ENCODE measurements at regions not wholly inside any gene's neighbourhood (a gene's known extent, or its start where the extent isn't known, plus 50 kb on each side); places are given as distances from the start of the nearest gene placed in this dataset.

DNA sequence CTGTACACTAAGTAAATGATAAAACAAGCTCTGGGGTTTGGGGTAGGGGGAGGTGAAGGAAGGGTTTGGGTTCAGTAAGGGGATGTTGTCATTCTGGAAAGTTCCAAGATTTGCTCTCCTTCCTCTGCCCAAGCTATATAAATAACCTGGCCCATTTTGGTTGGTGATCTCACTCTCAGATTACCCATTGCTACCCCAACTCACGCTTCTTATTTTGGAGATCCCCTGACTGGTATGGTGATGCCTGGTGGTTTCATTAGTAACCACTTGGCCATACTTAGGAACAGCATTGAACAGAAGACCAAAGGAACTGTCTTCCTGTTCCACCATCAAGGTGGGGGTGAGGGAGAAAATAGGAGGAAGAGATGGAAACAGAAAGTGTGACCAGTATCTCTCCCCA is 259.6 kb upstream of the TBX3 start:
- no peak for DNase-seq (ENCODE audit: low spot score)

DNA sequence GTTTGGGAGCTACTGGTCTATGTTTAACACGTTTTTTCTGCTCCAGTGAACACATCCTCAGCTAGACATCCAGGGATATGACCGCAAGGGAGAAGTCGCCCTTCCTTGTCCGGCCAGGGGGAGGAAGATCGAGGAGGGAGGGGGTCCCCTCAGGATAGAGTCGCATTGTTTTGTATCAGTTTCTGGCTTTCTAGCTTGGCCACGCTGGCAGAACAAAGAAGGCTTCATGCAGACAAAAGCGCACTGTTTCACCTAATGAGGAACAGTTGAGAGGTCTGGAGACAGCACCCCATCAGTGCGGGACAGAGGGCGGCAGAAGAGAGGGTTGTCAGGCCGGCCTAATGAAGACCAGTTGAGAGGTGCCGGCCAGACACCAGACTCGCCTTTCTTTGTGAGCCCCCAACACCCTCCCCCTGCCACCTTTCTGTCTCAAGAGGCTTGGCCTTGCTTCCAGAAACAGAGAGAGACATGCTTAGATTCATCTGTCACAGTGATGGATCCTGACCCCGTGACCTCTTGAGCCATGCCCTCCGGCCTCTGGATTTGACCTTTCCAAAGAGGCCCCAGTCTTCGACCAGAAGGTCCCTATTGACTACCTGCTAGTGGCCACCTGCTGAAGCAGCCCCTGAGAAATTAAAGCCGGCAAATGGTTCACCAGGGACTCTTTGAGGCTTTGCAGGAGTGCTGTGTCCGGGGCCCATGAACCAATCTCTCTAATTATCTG is 254.7 kb upstream of the TBX3 start:
- DNase-seq (ENCODE audit: low spot score): no peak
- in situ Hi-C loops (cut with MboI; ENCODE audit: low pct_unique_long_range_greater_than_20kb, low sequenced_read_pairs, unreplicated experiment): no loop called here
- TF ChIP-seq, protein P1, sequence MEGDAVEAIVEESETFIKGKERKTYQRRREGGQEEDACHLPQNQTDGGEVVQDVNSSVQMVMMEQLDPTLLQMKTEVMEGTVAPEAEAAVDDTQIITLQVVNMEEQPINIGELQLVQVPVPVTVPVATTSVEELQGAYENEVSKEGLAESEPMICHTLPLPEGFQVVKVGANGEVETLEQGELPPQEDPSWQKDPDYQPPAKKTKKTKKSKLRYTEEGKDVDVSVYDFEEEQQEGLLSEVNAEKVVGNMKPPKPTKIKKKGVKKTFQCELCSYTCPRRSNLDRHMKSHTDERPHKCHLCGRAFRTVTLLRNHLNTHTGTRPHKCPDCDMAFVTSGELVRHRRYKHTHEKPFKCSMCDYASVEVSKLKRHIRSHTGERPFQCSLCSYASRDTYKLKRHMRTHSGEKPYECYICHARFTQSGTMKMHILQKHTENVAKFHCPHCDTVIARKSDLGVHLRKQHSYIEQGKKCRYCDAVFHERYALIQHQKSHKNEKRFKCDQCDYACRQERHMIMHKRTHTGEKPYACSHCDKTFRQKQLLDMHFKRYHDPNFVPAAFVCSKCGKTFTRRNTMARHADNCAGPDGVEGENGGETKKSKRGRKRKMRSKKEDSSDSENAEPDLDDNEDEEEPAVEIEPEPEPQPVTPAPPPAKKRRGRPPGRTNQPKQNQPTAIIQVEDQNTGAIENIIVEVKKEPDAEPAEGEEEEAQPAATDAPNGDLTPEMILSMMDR (IDR thresholded peaks at IDR 0.05; ENCODE audit: extremely low read depth, insufficient read depth, missing control alignments): no peak

More for the DNA sequence above, 259.6 kb upstream of the TBX3 start:
- TF ChIP-seq, protein P1 (IDR thresholded peaks at IDR 0.05; ENCODE audit: extremely low read depth, insufficient read depth, missing control alignments): no peak
- in situ Hi-C loops (cut with MboI; ENCODE audit: low pct_unique_long_range_greater_than_20kb, low sequenced_read_pairs, unreplicated experiment): no loop called here

- no peak for DNase-seq (ENCODE audit: low spot score)
- TF ChIP-seq, protein P1 (IDR thresholded peaks at IDR 0.05; ENCODE audit: extremely low read depth, insufficient read depth, missing control alignments): no peak
- in situ Hi-C loops (cut with MboI; ENCODE audit: low pct_unique_long_range_greater_than_20kb, low sequenced_read_pairs, unreplicated experiment): no loop called here
Observed at GRCh38 chr12:114936148-114937079, 252.4 kb upstream of the TBX3 start.

- DNase-seq (ENCODE audit: low spot score): no peak
- in situ Hi-C loops (cut with MboI; ENCODE audit: low pct_unique_long_range_greater_than_20kb, low sequenced_read_pairs, unreplicated experiment): no loop called here
- TF ChIP-seq, protein P1 (IDR thresholded peaks at IDR 0.05; ENCODE audit: extremely low read depth, insufficient read depth, missing control alignments): no peak
Observed at GRCh38 chr12:114935658-114936057, 251.7 kb upstream of the TBX3 start.

GRCh38 chr12:114933428-114934160 is 249.6 kb upstream of the TBX3 start:
- DNase-seq (ENCODE audit: low spot score): no peak
- TF ChIP-seq, protein P1 (IDR thresholded peaks at IDR 0.05; ENCODE audit: extremely low read depth, insufficient read depth, missing control alignments): no peak
- in situ Hi-C loops (cut with MboI; ENCODE audit: low pct_unique_long_range_greater_than_20kb, low sequenced_read_pairs, unreplicated experiment): no loop called here

GRCh38 chr12:114932806-114933205 is 248.8 kb upstream of the TBX3 start:
- TF ChIP-seq, protein P1 (IDR thresholded peaks at IDR 0.05; ENCODE audit: extremely low read depth, insufficient read depth, missing control alignments): no peak
- no peak for DNase-seq (ENCODE audit: low spot score)
- in situ Hi-C loops (cut with MboI; ENCODE audit: low pct_unique_long_range_greater_than_20kb, low sequenced_read_pairs, unreplicated experiment): no loop called here

Measured in GM13977 (cell line).